Upper lobe of left lung (tissue), 6 donors: ENCODE measurements at regions not wholly inside any gene's neighbourhood (a gene's known extent, or its start where the extent isn't known, plus 50 kb on each side); places are given as distances from the start of the nearest gene placed in this dataset.

Experiments used
- ATAC-seq, 2 donors: fragments of 200-7000 bp; cut with Tn5 transposase; one replicate each; pipeline ENCODE4 v1.9.1; 2022; ENCODE audit warnings: mild to moderate bottlenecking in 2 of 2, moderate library complexity in 2 of 2; ENCODE audit not compliant: low FRiP score in 2 of 2
- DNase-seq, 2 donors: peaks; one replicate each; pipeline ENCODE4 v3.0.0-alpha.2; 2019 to 2020
- H3K27ac ChIP-seq, 4 donors: fragments of 200-600 bp; sonication (generic); one replicate each; pipeline ENCODE4 v1.5.1; 2016 to 2019
- H3K27me3 ChIP-seq, 4 donors: fragments of 200-600 bp; sonication (generic); one replicate each; pipeline ENCODE4 v1.5.1; 2017 to 2019
- H3K36me3 ChIP-seq, 4 donors: fragments of 200-600 bp; sonication (generic); one replicate each; pipeline ENCODE4 v1.5.1; 2016 to 2019
- H3K4me1 ChIP-seq, 4 donors: fragments of 200-600 bp; sonication (generic); one replicate each; pipeline ENCODE4 v1.5.1; 2018 to 2019
- H3K4me3 ChIP-seq, 4 donors: fragments of 200-600 bp; sonication (generic); one replicate each; pipeline ENCODE4 v1.5.1; 2017 to 2019; ENCODE audit warnings: mild to moderate bottlenecking in 2 of 4, moderate library complexity in 1 of 4
- H3K9me3 ChIP-seq, 4 donors: fragments of 200-600 bp; sonication (generic); one replicate each; pipeline ENCODE4 v1.5.1; 2018 to 2019
- CTCF ChIP-seq, 6 experiments: fragments of 450-650 bp in 4 of 6; fragments of 200-600 bp in 2 of 6; sonication (generic) in 2 of 6; IDR thresholded peaks; one replicate each; pipeline ENCODE4 v1.5.1; 2016 to 2019; ENCODE audit warnings: antibody characterized with exemption in 6 of 6
- EP300 ChIP-seq, 4 donors: sonication (generic); formaldehyde crosslinking; IDR thresholded peaks; one replicate each; pipeline ENCODE4 v1.5.1; 2017; ENCODE audit warnings: antibody characterized with exemption in 4 of 4, control low read depth in 2 of 4
- POLR2A ChIP-seq, 4 donors: fragments of 450-650 bp; IDR thresholded peaks; one replicate each; pipeline ENCODE4 v1.5.1; 2016 to 2017; ENCODE audit warnings: antibody characterized with exemption in 4 of 4, mild to moderate bottlenecking in 2 of 4
- POLR2AphosphoS5 ChIP-seq, 2 donors: sonication (generic); formaldehyde crosslinking; IDR thresholded peaks; one replicate each; pipeline ENCODE4 v1.5.1; 2017; ENCODE audit warnings: antibody characterized with exemption in 2 of 2
- WGBS, 2 donors: methylation state at CpG; one replicate each; pipeline ENCODE4 v1.1.5; 2017 to 2018; 5-methylcytosine and 5-hydroxymethylcytosine counted together
- donor health status: DM: no; HTN: no; CAD: no; lungs with moderate emphysema.
- donor health status: DM: no; HTN: yes; CAD: no; lungs with severe emphysema.

GRCh38 chr7:84331616-84332015 is 137.0 kb upstream of the SEMA3A start:
- H3K27me3 ChIP-seq = no peaks in the 10 kb centered on the region
- DNase-seq (no peak), ATAC-seq (no peak)
- H3K4me1 ChIP-seq = no peaks in the 10 kb centered on the region
- no peak overlapping the region for H3K27ac ChIP-seq
- H3K9me3 ChIP-seq = no peaks in the 10 kb centered on the region
- H3K4me3 ChIP-seq = no peak overlapping the region
- WGBS, 2 donors = 72 to 85% methylated on average over 3 of the region's 3 CpGs
- TF ChIP-seq POLR2A (IDR thresholded peaks at IDR 0.05) (no peak), EP300 (IDR thresholded peaks at IDR 0.05) (no peak), CTCF (IDR thresholded peaks at IDR 0.05) (no peak), POLR2AphosphoS5 (IDR thresholded peaks at IDR 0.05) (no peak)
- H3K36me3 ChIP-seq = no peaks in the 10 kb centered on the region

- H3K9me3 ChIP-seq = no peaks in the 10 kb centered on the region
- no peak overlapping the region for H3K27ac ChIP-seq
- DNase-seq (no peak), ATAC-seq (no peak)
- no peaks in the 10 kb centered on the region for H3K4me1 ChIP-seq
- H3K4me3 ChIP-seq = no peak overlapping the region
- 92 to 96% methylated on average over 2 of the region's 2 CpGs for WGBS, 2 donors
- TF ChIP-seq EP300 (IDR thresholded peaks at IDR 0.05) (no peak), POLR2AphosphoS5 (IDR thresholded peaks at IDR 0.05) (no peak), CTCF (IDR thresholded peaks at IDR 0.05) (no peak), POLR2A (IDR thresholded peaks at IDR 0.05) (no peak)
- no peaks in the 10 kb centered on the region for H3K27me3 ChIP-seq
- H3K36me3 ChIP-seq = no peaks in the 10 kb centered on the region
These were observed 134.0 kb upstream of the SEMA3A start for GRCh38 chr7:84328571-84328970.

- no peaks in the 10 kb centered on the region for H3K27me3 ChIP-seq
- no peak overlapping the region for H3K4me3 ChIP-seq
- H3K9me3 ChIP-seq = no peaks in the 10 kb centered on the region
- H3K4me1 ChIP-seq = no peaks in the 10 kb centered on the region
- H3K27ac ChIP-seq = no peak overlapping the region
- no peak for TF ChIP-seq CTCF (IDR thresholded peaks at IDR 0.05)
- TF ChIP-seq POLR2A (IDR thresholded peaks at IDR 0.05) = no peak
- TF ChIP-seq POLR2AphosphoS5 (IDR thresholded peaks at IDR 0.05) = no peak
- no peak for TF ChIP-seq EP300 (IDR thresholded peaks at IDR 0.05)
- H3K36me3 ChIP-seq = no peaks in the 10 kb centered on the region
- DNase-seq = no peak
- ATAC-seq = no peak
These were observed 129.6 kb upstream of the SEMA3A start for GRCh38 chr7:84324136-84324630.

GRCh38 chr7:84317536-84317935 is 122.9 kb upstream of the SEMA3A start:
- no peaks in the 10 kb centered on the region for H3K4me1 ChIP-seq
- H3K9me3 ChIP-seq = no peaks in the 10 kb centered on the region
- no peak for ATAC-seq
- no peaks in the 10 kb centered on the region for H3K36me3 ChIP-seq
- no peak overlapping the region for H3K4me3 ChIP-seq
- TF ChIP-seq EP300 (IDR thresholded peaks at IDR 0.05) (no peak), CTCF (IDR thresholded peaks at IDR 0.05) (no peak), POLR2AphosphoS5 (IDR thresholded peaks at IDR 0.05) (no peak), POLR2A (IDR thresholded peaks at IDR 0.05) (no peak)
- no peak for DNase-seq
- H3K27ac ChIP-seq = no peak overlapping the region
- no peaks in the 10 kb centered on the region for H3K27me3 ChIP-seq

- H3K4me3 ChIP-seq = no peak overlapping the region
- H3K9me3 ChIP-seq = no peaks in the 10 kb centered on the region
- WGBS, 2 donors = 83 to 93% methylated on average over 2 of the region's 2 CpGs
- H3K27me3 ChIP-seq = no peaks in the 10 kb centered on the region
- no peak for ATAC-seq
- DNase-seq = no peak
- no peak overlapping the region for H3K27ac ChIP-seq
- H3K36me3 ChIP-seq = no peaks in the 10 kb centered on the region
- TF ChIP-seq POLR2A (IDR thresholded peaks at IDR 0.05) (no peak), POLR2AphosphoS5 (IDR thresholded peaks at IDR 0.05) (no peak), EP300 (IDR thresholded peaks at IDR 0.05) (no peak), CTCF (IDR thresholded peaks at IDR 0.05) (no peak)
- no peaks in the 10 kb centered on the region for H3K4me1 ChIP-seq
These were observed 119.7 kb upstream of the SEMA3A start for GRCh38 chr7:84314263-84314662.
